ENCODE measurements at regions not wholly inside any gene's neighbourhood (a gene's known extent, or its start where the extent isn't known, plus 50 kb on each side); places are given as distances from the start of the nearest gene placed in this dataset.

DNA sequence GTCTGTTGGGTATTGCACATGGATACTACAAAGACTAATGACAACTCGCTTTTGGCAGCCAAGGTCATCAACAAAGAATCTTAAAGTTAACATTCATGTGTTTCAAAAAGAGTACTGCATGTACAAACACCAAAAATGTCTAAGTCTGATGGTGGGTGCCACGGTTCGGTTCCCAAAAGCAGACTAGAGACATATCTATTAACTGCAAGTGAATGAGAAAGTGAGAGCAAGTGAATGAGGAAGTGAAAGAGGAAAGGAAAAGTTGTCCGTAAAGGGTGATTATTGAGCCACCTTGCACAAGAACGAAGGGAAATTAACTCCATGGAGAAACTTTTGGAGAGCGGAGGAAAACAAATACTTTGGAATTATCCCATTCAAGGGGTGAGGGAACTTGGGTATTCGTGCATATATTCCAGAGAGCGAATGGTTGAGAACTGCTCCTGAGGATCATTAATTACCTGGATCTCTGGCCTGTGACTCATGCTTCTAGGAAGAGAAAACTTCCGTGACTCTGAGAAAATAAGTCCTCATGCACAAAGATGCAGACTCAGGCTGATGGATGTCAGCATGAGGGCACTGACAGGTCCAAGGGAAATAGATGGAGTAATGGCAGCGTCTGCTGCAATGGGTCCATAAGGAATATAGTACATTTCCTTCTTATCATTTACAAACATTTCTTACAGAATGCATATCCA, 336.5 kb upstream of the TGFBR2 start:
- no peak for DNase-seq

- no peak for DNase-seq
Measured at GRCh38 chr3:30271781-30272180, 334.6 kb upstream of the TGFBR2 start.

DNA sequence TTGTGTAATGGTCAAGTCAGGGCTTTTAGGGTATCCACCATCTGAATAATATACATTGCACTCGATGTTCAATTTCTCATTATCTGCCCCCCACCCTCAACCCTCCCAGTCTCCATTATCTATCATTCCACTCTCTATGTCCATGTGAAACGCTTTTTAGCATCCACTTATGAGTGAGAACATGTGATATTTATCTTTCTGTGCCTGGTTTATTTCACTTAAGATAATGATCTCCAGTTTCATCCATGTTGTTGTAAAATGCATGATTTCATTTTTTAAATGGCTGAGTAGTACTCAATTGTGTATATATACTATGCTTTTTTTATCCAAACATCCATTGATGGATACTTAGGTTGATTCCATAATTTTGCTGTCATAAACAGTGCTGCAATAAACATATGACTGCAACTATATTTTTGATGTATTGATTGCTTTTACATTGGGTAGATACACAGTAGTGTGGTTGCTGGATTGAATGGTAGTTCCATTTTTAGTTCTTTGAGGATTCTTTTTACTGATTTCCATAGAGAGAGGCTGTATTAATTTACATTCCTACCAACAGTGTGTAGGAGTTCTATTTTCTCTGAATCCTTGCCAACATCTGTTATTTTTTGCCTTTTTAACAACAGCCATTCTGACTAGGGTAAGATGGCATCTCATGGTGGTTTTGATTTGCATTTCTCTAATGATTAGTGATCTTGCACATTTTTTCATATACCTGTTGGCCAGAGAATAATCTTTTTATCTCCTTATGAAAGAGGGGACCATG, 332.9 kb upstream of the TGFBR2 start:
- DNase-seq = peak; percentile 59

- no peak for DNase-seq
Measured at GRCh38 chr3:30277494-30277893, 328.9 kb upstream of the TGFBR2 start.

DNA sequence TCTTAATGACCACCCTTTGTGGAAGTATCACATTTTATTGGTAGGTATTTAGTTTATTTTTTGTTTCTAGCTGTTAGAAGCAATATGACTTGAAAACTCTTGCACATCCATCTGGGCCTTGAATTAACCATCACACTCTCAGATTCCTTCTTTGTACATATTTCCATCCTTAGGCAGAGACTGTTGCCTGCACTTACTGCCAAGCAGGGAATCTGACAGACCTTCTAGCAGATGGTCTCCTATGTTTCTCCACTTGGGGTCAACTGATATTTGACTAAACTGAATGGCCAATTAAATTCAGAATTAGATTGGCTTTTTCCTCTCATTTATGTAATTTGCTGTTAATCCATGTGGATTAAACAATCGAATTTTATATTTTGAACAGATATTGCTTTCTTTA, 324.9 kb upstream of the TGFBR2 start:
- DNase-seq = no peak

DNA sequence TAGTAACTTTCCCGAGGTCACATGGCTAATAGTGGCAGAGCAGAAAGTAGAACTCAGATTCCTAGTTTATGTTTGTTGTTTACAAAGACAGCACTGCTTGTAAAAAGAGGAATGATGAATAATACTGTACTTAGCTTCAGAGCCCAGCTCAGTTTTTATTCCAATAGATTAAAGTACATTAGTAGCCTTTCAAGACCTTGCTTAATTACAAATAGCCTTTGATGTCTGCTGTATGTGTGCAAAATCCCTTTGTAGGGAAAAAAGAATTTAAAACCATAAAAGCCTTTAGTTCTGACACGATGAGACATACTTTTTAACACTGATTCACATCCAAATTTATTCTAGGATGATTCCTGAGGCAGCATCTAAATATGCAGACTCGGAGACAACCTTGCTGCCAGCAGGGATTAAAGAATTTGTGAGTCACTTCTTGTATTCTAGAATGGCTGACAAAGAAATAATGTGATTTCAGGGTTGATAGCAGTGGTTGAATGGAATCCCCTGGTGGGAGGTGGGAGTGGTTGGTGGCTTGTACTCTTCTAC, 324.2 kb upstream of the TGFBR2 start:
- DNase-seq = peak; percentile 96

GRCh38 chr3:30285188-30286006, 321.0 kb upstream of the TGFBR2 start:
- DNase-seq = no peak

- DNase-seq = peak; percentile 89
Measured at GRCh38 chr3:30286007-30286669, 320.3 kb upstream of the TGFBR2 start.

GRCh38 chr3:30286811-30287210, 319.6 kb upstream of the TGFBR2 start:
- no peak for DNase-seq

GRCh38 chr3:30288830-30289229, 317.6 kb upstream of the TGFBR2 start:
- DNase-seq = no peak

DNA sequence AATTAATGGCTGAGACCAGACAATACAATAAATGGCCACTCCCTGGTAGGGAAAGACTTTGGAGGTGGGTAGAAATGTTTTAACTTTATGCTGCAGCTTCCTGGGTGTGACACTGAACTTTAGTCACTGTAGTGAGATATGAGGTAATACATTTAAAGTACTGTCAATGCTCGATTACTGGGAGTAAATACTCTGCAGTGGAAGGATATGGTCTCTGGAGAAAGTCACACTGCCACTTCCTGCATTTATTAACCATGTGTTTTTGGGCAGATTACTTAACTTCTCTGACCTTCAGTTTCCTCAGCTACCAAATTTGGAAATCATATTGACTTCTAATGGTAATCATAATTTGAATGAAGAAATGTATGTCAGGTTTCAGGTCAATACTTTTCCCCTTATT, 317.1 kb upstream of the TGFBR2 start:
- DNase-seq = no peak

GRCh38 chr3:30289766-30290165, 316.6 kb upstream of the TGFBR2 start:
- no peak for DNase-seq

- DNase-seq = no peak
Measured at GRCh38 chr3:30290479-30290878, 315.9 kb upstream of the TGFBR2 start.

- peak; percentile 79 for DNase-seq
Measured at GRCh38 chr3:30292192-30292893, 314.1 kb upstream of the TGFBR2 start.

DNA sequence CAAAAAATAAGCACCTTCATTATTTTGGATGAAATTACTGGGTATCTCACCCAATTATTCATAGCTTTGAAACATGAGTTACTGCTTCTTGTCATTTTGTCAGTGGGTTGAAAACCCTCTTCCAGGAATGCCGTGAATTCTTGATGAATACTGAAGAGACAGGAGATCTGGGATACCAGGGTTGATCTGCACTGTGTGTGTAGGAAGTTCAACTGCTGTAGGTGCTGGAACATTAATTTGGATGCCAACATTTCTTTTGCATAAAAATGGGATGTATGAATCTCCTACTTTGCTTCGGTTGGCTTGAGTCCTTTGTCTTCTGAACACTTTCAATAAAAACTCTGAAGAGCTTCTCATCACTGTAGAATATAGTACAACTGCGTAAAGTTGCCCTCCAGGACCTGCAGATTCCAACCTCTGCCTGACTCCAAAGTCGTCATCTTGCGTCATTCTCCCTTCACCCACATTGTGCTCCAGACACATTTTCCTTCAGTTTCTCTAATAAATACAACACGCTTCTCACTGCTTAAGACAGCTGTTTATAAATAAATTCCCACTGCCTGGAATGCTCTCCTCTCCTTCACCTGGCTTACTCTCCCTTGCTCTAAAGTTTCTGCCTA, 312.7 kb upstream of the TGFBR2 start:
- no peak for DNase-seq

GRCh38 chr3:30294241-30294667, 312.1 kb upstream of the TGFBR2 start:
- peak; percentile 88 for DNase-seq

GRCh38 chr3:30297112-30297511, 309.3 kb upstream of the TGFBR2 start:
- no peak for DNase-seq

GRCh38 chr3:30299674-30300385, 306.6 kb upstream of the TGFBR2 start:
- DNase-seq = no peak

DNA sequence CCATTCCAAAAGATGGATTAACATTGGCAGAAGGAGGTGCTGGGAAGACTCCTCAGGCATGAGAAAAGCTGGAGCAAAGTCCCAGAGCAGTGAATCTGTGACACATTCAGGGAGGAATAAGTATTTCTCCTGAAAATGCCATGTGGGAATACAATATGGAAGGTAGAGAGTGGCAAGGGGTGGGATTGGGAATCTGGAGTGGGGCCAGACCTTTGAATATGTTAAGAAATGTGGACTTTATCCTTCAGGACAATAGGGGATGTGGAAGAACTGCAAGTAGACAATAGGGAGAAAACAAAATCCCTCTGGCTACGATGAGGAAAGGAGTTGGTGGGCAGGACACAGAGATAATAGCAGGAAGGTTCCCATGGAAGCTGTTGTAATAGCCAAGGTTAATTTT, 305.6 kb upstream of the TGFBR2 start:
- no peak for DNase-seq

DNA sequence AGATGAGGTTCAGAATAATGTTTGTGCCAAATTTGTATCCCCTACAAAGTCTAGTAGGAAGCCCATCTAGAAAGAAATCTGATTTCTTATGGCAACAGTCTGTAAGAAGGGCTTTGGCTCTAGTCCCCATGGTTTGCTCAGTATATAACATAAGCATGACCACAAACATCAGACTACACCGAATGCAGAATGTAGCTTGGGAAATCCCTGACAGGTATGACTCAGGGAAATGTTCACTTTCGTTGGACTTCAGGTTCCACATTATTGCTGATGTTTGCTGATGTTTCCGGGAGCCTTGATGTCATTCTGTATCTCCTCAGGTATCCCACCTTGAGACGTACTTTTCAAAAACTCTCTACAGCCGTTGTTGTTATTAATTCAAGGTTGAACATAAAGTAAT, 304.4 kb upstream of the TGFBR2 start:
- DNase-seq = no peak

- no peak for DNase-seq
Measured at GRCh38 chr3:30303770-30304169, 302.6 kb upstream of the TGFBR2 start.
